HG03103 (cell line): ENCODE measurements at regions not wholly inside any gene's neighbourhood (a gene's known extent, or its start where the extent isn't known, plus 50 kb on each side); places are given as distances from the start of the nearest gene placed in this dataset.
"Not testable (repeated sequence)": the region's sequence is repeated elsewhere in the genome, so short reads cannot be mapped to it uniquely, and the experiment has no call there.

Experiments
- ATAC-seq: cut with Tn5 transposase; IDR thresholded peaks from one replicate; pipeline ENCODE4 v1.9.1; 2021; ENCODE audit warnings: low read depth; ENCODE audit not compliant: unreplicated experiment

DNA sequence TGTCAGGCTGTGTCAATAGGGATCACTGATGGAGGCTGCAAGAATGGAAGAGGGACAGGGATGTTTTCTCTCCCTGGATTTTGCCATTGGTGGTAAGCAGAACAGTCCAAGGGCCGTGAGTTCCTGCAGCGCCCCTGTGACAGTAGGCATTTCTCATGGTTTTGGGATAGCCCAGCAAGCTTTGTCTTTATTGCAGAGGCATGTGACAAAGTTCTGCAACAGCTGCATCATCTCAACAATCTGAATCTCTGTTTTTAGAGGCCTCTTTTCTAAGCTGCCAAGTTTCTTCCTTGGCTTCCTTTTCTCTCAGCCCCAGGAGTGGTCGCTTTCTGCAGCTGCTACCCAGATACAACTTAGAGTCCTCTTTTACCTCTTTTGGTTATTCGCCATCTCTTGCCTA is 95.7 kb upstream of the TSHZ3 start:
- no peak for ATAC-seq

DNA sequence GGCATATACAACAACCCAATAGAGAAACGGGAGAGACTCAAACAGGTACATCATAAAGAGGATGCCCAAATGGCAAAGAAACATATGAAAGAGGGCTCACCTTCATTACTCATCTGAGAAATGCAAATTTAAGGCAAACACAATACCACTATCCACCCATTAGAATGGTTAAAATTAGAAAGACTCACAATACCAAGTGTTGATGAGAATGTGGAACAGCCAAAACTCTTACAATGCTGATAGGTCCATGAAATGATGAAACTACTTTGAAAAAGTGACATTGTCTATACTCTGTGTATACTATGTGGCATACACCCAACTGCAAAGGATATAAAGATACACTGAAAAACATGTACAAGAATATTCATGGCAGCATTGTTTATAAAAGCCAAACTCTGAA is 96.2 kb upstream of the TSHZ3 start:
- no peak for ATAC-seq

DNA sequence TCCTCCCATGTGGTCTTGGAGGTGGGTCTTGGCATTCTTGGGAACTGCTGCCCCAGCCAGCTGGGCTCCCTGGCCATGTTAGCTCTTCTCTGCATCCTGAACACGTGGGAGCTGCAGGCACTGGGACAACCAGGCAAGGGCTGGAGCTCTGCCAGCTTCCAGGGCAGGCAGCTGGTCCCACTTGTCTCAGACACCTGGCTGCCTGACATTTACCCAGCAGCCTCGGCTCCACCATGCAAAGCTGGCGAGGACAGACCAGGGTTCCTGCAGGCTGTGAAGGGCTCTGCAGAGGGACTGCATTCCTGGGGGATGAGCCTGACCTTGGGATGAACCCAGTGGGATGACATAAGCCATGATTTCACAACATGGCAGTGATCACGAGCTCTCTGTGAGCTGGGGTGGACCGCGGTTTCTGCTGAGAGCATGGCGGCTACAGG is 99.0 kb upstream of the TSHZ3 start:
- ATAC-seq: no peak

DNA sequence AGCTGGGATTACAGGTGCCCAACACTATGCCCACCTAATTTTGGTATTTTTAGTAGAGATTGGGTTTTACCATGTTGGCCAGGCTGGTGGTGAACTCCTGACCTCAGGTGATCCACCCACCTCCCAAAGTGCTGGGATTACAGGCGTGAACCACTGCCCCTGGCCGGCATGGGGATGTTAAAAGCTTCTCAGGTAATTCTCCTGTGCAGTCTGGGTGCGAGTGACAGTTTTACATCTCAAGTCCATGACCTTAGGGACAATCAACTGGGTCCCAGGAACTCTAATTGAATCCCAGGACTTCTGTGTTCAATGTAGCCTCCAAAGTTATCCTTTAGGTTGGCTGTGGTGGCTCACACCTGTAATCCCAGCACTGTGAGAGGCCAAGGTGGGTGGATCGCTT is 100.1 kb upstream of the TSHZ3 start:
- ATAC-seq: no peak

DNA sequence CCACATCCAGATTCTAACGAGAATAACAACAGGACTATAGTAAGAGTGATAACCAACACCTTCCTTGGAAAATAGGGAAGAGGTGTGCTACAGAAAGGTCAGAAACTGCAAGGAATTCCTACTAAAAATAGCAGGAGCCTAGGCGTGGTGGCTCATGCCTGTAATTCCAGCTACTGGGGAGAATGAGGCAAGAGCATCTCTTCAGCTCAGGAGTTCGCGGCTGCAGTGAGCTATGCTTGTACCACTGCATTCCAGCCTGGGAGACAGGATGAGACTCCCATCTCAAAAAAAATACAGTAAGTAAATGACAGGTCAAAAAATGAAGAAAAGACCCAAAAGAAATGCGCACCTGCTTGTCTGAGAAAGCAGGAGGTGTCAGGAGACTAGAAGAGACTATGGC is 101.5 kb upstream of the TSHZ3 start:
- no peak for ATAC-seq

DNA sequence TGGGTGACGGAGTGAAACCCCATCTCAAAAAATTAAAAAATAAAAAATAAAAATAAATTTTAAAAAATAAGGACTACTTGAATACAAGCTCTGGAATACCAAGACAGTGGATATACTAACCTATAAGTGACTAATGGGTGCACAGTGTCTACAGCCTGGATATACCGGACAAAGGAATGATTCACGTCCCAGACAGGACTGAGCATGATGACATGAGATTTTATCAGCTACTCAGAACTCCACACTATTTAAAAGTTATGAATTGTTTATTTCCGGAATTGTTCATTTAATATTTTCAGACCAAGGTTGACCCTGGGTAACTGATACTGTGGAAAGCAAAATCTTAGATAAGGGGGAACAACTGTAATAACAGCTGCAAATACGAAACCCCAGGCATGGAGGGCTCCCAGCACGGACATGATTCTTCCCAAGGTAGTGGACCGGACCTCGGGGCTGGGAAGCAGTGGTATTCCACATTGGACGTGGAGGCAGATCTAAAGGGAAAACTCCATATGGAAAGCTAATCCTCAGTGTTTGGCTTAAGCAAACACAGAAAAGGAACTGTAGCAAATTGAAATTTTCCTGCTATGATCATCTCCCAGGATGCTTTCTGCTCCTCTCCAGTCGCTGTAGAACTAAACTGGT is 102.6 kb upstream of the TSHZ3 start:
- no peak for ATAC-seq

DNA sequence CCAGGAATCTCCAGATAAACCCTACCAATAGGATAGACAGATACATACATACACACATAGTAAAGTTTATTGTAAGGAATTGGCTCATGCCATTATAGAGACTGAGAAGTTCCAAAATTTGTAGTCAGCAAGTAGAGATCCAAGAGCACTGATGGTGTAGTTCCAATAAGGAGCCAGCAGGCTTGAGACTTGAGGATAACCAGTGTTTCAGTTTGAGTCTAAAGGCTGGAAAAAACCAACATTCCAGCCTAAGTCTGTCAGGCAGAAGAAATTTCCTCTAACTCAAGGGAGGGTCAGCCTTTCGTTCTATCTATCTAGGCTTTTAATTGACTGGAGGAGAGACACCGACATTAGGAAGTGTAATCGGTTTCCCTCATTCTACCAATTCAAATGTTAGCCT is 110.2 kb upstream of the TSHZ3 start:
- ATAC-seq: no peak

DNA sequence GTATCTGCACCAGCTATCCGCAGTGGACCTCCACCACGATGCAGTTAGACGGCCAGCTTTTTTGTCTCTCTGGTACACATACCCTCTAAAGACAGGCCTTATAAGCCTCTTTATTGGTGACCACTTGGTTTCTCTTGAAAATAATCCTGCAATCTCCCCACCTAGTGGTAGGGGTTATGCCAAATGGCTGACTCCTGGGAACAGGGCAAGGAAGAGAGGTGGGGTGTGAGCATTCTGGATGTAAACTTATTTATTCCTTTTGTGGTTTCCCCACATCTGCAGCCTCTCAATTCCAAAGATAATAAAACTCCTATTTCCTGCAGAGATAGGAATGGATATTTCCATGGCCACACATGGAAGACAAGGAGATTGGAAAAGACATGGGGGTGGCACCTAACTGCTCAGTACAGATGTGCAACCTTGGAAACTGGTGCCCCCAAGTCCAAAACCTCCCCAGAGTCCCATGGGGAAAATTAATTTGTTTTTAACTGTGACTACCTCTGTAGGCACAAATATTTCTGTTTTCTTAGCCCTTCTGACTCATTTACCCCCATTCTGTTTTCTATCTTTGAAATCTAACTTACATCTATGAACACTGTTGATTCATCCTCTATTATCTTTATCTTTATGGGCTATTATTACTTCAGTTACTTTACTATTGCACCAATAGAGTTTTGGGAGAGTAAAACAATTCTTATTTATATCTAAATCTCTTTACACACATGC is 112.7 kb upstream of the TSHZ3 start:
- ATAC-seq: no peak

DNA sequence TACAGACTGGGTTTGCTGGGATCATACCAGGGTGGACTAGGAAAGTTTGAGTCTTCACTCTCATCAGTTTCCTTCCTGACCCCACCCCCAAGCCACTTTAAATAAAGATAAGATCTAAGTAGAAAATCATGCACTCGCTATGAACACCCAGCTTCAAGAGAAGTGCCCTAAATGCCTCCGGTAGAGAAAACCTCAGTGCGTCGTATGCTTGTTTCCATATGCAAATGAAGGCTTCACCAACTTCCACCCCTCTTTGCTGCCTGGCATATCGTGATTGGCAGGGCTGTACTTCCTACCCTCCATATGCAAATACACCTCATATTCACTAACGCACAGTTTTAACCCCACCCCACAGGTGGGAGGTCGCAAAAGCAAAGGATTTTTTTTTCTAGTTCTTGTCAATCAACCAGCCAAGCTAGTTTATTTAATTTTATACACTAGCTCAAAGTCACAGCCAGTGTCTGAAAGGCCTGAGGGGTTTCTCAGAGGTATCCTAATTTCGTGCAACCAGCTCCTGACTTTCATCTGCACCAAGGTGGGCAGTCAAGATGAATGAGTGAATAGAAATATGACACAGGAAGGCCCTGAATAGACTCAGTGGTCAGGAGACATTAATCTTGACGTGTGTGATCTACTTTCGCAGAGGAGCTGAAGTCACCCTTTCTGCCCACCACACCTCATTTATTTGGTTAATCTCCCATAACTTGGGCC is 121.1 kb upstream of the TSHZ3 start:
- no peak for ATAC-seq

DNA sequence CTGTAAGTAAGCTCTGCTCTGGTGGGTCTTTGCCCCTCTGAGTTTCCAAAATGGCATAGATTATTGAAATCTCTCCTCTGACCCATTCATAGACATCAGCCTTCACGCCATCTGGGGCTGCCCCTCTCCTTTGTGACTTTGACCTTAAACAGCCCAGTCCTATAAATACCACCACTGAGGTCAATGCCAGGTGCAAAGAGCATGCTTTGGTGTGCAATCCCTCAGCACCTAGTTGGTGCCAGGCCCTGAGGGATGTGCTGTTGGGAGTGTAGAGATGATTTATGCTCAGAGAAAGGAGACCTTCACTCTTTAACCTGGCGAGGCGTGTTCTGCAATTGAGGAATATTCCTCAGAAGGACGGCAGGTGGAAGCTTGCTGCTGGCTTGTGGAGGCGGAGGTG is 121.7 kb upstream of the TSHZ3 start:
- ATAC-seq: no peak

DNA sequence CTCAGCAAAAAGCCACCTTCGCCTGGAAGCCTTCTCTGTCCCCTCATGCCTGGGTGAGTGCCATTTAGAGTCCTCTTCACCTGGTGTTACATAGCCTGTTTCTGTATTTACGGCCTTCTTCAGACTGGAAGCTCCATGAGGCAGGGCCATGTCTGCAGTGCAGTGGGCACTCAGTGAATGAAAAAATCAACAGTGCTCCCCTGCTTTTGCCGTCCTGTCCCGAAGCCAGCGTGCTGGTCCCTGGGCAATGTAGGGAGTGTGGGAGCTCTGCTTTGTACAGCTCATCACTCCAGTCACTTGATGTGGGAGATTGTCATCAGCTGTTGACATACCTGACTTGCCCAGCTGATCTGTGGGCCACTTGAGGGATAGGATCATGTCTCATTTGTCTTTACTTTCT is 129.0 kb upstream of the TSHZ3 start:
- no peak for ATAC-seq

DNA sequence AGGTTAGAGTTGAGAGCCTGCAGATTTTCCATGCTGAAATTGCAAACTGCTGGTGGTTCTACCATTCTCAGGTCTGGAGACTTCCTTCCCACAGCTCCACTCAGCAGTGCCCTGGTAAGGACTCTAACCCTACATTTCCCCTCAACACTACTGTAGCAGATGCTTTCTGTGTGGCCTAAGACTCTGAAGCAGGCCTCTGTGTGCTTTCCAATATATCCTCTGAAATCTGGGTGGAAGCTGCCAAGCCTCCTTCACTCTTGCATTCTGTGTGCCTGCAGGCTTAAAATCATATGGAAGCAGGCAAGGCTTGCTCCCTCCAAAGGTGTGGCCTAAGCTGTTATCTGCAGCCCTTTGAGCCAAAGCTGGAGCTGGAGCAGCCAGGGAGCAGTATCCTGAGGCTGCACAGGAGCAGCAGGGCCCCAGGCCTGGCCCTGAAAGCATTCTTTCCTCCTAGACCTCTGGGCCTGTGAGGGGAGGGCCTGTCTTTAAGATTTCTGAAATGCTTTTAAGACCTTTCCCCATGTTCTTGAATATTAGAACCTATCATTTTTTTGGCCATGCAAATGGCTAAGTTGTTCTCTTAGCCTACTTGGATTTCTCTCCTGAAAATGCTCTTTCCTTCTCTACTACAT is 134.1 kb upstream of the TSHZ3 start:
- ATAC-seq: no peak

DNA sequence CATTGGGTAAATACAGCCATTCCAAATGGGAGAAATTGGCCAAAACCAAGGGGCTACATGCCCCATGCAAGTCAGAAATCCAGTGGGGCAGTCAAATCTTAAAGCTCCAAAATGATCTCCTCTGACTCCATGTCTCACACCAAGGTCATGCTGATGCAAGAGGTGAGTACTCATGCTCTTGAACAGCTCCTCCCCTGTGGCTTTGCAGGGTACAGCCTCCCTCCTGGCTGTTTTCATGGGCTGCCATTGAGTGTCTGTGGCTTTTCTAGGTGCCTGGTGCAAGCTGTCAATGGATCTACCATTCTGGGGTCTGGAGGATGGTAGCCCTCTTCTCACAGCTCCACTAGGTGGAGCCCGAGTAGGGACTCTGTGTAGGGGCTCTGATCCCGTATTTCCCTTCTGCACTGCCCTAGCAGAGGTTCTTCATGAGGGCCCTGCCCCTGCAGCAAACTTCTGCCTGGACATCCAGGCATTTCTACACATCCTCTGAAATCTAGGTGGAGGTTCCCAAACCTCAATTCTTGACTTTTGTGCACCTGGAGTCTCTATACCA is 135.7 kb upstream of the TSHZ3 start:
- not testable (repeated sequence) for ATAC-seq

DNA sequence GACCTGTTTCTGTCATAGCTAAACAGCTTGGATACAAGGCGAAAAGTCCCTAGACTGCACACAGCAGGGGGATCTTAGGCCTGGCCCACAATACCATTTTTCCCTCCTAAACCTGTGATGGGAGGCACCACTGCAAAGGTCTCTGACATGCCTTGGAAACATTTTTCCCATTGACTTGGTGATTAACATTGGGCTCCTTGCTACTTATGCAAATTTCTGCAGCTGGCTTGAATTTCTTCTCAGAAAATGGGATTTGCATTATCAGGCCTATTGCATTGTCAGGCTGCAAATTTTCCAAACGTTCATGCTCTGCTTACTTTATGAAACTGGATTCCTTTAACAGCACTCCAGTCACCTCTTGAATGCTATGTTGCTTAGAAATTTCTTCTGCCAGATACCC is 136.2 kb upstream of the TSHZ3 start:
- no peak for ATAC-seq

DNA sequence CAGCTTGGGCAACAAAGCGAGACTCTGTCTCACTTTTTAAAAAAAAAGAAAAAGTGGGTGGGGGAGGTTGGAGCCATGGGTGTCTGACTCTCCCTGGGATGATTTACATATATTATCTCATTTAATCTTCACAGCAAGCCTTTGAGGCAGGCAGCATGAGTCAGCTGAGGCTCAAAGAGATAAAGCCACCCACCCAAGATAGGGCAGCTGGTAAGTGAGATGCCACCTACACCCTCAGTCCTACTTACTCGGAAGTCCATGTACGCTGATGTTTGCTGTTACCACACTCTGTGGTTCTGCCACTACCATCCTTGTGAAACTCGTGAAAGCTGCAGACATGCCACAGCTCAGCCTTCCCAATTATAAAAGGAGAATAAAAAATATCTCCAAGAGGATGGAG is 142.0 kb upstream of the TSHZ3 start:
- no peak for ATAC-seq

DNA sequence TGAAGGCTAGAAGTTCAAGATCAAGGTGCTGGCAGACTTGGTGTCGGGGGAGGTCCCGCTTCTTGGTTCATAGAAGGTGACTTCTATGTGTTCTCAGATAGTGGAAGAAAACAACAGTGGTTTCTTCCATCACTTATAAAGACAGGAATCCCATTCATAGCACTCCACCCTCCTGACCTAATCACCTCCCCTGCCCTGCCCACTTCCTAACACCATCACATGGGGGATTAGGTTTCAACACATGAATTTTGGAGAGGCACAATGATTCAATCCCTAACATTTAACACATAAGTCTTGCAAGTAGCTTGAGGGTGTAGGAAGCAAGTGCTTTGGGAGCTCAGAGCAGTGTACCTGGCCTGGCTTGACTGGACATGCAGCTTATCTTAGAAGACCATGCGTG is 142.8 kb upstream of the TSHZ3 start:
- ATAC-seq: no peak

DNA sequence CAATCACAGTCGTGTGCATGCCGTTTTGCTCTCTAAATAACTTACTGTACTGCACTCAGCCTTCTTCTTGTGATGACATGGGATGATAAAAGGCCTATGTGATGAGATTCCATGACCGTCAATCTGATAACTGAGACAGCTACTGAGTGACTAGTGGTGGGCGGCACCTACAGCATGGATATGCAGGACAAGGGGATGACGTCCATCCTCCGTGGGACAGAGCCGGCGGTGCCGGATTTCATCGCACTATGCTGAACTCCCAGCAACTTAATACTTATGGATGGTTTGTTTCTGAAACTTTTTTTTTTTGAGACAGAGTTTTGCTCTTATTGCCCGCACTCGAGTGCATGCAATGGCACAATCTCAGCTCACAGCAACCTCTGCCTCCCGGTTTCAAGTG is 146.8 kb upstream of the TSHZ3 start:
- ATAC-seq: no peak

DNA sequence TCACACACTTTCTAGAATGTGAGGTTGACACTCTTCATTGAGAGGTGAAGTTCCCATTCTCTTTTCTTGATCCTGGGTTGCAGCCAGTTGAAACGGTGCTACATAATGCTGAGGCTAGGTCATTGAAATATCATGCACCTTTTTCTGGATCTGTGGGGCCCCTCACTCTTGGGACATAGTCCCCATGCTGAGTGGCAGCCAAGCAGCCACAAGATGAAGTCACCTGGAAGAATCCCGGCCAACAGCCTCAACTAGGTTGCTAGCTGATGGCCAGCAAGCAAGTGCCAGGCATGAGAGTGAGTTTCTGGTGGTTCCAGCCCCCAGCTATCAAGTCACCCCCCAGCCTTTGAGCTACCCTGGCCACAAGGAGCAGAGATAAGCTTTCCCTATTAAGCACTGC is 148.5 kb upstream of the TSHZ3 start:
- ATAC-seq: no peak

DNA sequence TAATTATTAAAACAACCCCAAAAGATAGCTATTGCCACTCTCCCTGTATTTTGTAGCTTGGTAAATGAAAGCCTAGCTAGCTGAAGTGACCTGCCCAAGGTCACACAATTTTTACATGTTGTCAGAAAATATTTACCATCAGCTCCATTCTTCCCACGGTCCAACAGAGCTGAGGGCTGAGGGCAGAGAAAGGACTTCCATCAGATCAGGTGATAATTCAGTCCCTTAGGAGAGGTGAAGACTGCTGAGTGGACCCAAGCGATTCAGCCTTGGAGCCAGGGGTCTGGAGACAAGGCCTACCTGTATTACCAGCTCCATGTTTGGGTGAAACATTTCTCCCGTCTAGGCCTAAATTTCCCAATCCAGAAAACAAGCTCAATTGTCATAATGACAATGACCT is 149.5 kb upstream of the TSHZ3 start:
- no peak for ATAC-seq

DNA sequence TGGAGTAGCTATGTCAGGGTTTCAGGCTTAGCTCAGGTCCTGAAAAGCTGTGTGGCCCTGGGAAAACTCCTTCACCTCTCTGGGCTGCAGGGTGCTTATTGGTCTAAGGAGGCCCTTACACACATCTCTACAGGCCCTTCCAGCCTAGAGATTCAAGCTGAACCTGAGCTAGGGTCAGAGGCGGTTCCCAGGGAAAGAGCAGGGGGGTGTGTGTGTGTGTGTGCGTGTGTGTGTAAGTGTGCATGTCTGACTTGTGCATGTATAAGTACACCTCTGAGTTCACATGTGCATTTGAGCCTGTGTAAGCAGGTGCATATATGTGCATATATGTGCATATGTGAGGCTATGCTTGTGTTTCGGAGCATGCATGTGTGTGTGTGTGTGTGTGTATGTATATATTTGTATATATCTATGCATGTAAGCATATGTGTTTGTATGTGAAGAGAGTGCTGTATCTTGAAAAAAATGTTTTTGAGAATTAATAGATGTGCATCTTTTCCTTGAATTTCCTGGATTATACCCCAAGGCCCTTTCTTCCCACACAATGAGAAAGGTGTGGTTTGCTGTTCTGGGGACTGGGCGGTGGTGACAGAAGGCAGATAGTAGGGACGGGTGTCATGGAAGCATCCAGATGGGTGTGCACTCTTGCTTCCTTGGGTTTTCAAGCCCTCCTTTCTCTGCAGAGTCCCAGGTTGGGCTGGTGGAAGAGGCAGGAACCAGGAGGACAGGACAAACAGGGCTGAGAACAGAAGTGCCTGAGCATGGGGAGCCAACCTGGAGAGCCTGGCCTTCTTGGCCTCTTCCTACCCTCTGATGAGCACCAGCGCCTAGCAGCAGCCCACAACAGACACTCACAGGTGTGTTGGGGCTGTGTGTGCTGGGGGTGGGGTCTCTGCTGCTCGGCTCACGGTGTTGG is 150.3 kb upstream of the TSHZ3 start:
- no peak for ATAC-seq
